Right lobe of liver (tissue), 6 donors: ENCODE measurements at regions not wholly inside any gene's neighbourhood (a gene's known extent, or its start where the extent isn't known, plus 50 kb on each side); places are given as distances from the start of the nearest gene placed in this dataset.
"Not testable (repeated sequence)": the region's sequence is repeated elsewhere in the genome, so short reads cannot be mapped to it uniquely, and the experiment has no call there.

ENCODE experiments used
- ATAC-seq, 4 donors: fragments of 200-7000 bp; cut with Tn5 transposase; one replicate each; pipeline ENCODE4 v1.9.1; 2020; ENCODE audit warnings: mild to moderate bottlenecking in 4 of 4, moderate library complexity in 4 of 4
- DNase-seq, 3 donors: peaks; one replicate each; pipeline ENCODE4 v3.0.0-alpha.2; 2020
- H3K27ac ChIP-seq, 3 donors: fragments of 200-600 bp; one replicate each; pipeline ENCODE4 v1.8.0; 2022
- H3K27me3 ChIP-seq, 2 donors: fragments of 200-600 bp; one replicate each; pipeline ENCODE4 v1.8.0; 2022
- H3K36me3 ChIP-seq, 4 donors: fragments of 200-600 bp; sonication (generic) in 1 of 4; one replicate each; pipeline versions ENCODE4 v1.5.1 to v1.8.0; 2017 to 2022; ENCODE audit warnings: control low read depth in 1 of 4
- H3K4me1 ChIP-seq, 4 donors: fragments of 200-600 bp; sonication (generic) in 1 of 4; one replicate each; pipeline versions ENCODE4 v1.5.1 to v1.8.0; 2017 to 2022; ENCODE audit warnings: control low read depth in 1 of 4
- H3K4me3 ChIP-seq, 3 donors: fragments of 200-600 bp; one replicate each; pipeline ENCODE4 v1.8.0; 2022
- H3K9me3 ChIP-seq, 4 donors: fragments of 200-600 bp; sonication (generic) in 1 of 4; one replicate each; pipeline versions ENCODE4 v1.5.1 to v1.8.0; 2017 to 2022; ENCODE audit warnings: control low read depth in 1 of 4
- POLR2A ChIP-seq: fragments of 450-650 bp; IDR thresholded peaks from one replicate; pipeline ENCODE4 v1.6.1; 2017; ENCODE audit warnings: antibody characterized with exemption, mild to moderate bottlenecking
- WGBS: methylation state at CpG from one replicate; pipeline ENCODE4 v1.1.6; 2018; ENCODE audit warnings: low coverage, low lambda C conversion rate; ENCODE audit not compliant: insufficient coverage; ENCODE audit errors: missing lambda C conversion rate; 5-methylcytosine and 5-hydroxymethylcytosine counted together
- intact Hi-C, 2 donors: fragments of 100-400 bp; cut with DNase I; formaldehyde crosslinking; loops; one replicate each; pipeline versions ENCODE4 v1.11.2 to v1.14.1; 2022
- TF ChIP-seq, protein P1 (sequence below), 4 donors: fragments of 200-600 bp in 3 of 4; fragments of 450-650 bp in 1 of 4; IDR thresholded peaks; one replicate each; pipeline versions ENCODE4 v1.5.1 to v1.8.0; 2016 to 2022; ENCODE audit warnings: antibody characterized with exemption in 4 of 4, mild to moderate bottlenecking in 2 of 4
- donor health status: DM: no; HTN: yes; CAD: no.
- donor health status: DM: no; HTN: no; CAD: no.
- donor health status: DM: no; HTN: no; CAD: no.
- donor health status: DM: no; HTN: yes; CAD: no.
- donor health status: DM: no; HTN: yes; CAD: no.

DNA sequence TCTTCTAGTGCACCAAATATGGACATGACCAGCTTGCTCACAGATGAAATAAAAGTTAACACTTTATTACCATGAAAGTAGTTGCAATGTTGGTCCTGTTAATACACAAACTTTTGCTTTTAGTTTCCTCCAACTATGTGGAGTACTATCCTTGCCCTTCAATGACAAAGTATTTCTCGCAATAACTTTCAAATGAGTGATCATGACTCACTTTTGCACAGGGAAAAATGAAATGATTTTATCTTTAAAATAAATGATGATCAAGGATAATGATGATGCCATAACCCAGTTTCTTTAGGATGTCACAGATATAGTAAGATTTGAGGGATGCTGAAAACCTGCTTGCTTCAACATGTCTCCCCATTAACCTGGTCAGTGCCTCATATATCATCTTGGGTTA lies 254.0 kb upstream of the KITLG start:
- no peaks in the 10 kb centered on the region for H3K9me3 ChIP-seq
- no peak for TF ChIP-seq POLR2A
- TF ChIP-seq, protein P1, sequence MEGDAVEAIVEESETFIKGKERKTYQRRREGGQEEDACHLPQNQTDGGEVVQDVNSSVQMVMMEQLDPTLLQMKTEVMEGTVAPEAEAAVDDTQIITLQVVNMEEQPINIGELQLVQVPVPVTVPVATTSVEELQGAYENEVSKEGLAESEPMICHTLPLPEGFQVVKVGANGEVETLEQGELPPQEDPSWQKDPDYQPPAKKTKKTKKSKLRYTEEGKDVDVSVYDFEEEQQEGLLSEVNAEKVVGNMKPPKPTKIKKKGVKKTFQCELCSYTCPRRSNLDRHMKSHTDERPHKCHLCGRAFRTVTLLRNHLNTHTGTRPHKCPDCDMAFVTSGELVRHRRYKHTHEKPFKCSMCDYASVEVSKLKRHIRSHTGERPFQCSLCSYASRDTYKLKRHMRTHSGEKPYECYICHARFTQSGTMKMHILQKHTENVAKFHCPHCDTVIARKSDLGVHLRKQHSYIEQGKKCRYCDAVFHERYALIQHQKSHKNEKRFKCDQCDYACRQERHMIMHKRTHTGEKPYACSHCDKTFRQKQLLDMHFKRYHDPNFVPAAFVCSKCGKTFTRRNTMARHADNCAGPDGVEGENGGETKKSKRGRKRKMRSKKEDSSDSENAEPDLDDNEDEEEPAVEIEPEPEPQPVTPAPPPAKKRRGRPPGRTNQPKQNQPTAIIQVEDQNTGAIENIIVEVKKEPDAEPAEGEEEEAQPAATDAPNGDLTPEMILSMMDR (IDR thresholded peaks at IDR 0.05) = no peak
- H3K4me3 ChIP-seq = no peak overlapping the region
- DNase-seq (no peak), ATAC-seq (no peak)
- intact Hi-C loops = no loop called here
- H3K4me1 ChIP-seq = no peaks in the 10 kb centered on the region
- no peaks in the 10 kb centered on the region for H3K36me3 ChIP-seq
- H3K27ac ChIP-seq = no peak overlapping the region
- H3K27me3 ChIP-seq = no peaks in the 10 kb centered on the region
- WGBS = 60% methylated on average over 1 of the region's 1 CpG

DNA sequence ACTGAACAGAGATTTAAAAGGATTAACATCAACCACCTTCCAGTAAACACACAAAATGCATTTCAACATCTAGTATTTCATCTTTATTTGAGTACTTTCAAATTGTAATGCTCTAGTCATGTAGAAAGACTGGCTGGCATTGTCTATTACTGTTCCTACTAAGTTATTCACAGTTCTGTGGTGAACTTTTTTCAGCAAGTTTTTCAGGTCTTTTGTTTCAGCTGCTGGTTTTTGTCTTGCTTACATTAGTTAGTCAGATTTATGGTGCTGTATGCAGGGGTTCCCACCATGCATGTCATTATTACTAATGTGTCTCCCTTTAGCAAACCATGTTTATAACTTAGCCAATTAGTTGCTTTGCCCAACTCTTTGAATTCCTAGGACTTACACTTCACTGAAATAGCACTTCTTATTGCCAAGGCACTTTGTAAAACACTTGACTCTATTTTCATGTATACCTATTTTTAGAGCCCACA lies 253.4 kb upstream of the KITLG start:
- Histone ChIP-seq H3K27me3 (no peaks in the 10 kb centered on the region), H3K9me3 (no peaks in the 10 kb centered on the region), H3K27ac (no peak overlapping the region), H3K4me1 (no peaks in the 10 kb centered on the region), H3K4me3 (no peak overlapping the region), H3K36me3 (no peaks in the 10 kb centered on the region)
- no peak for ATAC-seq
- DNase-seq = no peak
- TF ChIP-seq, protein P1 (IDR thresholded peaks at IDR 0.05) = no peak
- intact Hi-C loops = no loop called here

DNA sequence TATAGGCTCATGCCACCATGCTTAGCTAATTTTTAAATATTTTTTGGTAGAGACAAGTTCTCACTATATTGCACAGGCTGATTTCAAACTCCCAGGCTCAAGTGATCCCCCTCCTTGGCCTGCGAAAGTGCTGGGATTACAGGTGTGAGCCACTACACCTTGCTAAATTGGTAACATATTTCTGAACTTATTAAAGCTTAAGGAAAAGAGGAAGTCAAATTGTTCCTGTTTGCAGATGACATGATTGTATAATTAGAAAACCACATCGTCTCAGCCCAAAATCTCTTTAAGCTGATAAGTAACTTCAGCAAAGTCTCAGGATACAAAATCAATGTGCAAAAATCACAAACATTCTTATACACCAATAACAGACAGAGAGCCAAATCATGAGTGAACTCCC lies 248.3 kb upstream of the KITLG start:
- H3K27ac ChIP-seq, ATAC-seq, H3K36me3 ChIP-seq, intact Hi-C loops, H3K9me3 ChIP-seq, H3K4me1 ChIP-seq, DNase-seq, H3K27me3 ChIP-seq, H3K4me3 ChIP-seq: not testable (repeated sequence)
- 58% methylated on average over 2 of the region's 2 CpGs for WGBS

DNA sequence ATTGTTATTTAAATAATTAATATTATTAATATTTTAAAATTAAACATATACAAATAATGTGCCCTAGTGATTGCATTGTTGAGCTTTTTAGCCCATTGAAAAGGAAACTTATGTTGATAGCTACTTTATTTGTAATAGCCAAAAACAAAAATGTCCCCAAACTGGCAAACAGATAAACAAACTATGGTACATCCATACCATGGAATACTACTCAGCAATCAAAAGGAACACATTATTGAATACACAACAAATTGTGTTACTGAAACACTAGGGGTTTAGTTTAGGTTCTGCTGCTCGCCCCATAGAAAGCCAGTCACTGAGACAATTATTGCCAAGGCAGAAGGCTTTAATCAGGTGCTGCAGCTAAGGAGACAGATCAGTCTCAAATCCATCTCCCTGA lies 239.7 kb upstream of the KITLG start:
- Histone ChIP-seq H3K36me3 (no peaks in the 10 kb centered on the region), H3K4me3 (no peak overlapping the region), H3K4me1 (no peaks in the 10 kb centered on the region), H3K27me3 (no peaks in the 10 kb centered on the region), H3K9me3 (no peaks in the 10 kb centered on the region), H3K27ac (no peak overlapping the region)
- ATAC-seq (no peak), DNase-seq (no peak)
- intact Hi-C loops = no loop called here
- TF ChIP-seq POLR2A = no peak
- WGBS = 100% methylated on average over 1 of the region's 1 CpG

DNA sequence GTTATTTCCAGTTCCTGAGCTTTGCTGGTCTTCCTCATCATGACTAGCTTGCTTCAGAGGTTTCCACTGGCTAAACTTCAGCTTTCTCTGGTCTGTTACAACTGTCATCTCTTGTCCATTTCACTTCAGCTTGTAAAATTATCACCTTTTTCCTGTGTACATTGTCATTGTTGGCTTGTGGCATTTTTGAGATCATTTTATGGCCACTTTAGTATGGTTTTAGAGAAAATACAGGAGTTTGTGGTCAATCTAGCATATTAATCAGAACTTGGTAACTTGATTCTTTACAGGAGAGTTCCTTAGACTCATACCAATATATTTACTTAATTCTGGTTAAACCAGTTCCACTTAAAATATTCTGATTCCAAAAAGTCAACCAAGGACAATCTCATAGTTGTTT lies 235.9 kb upstream of the KITLG start:
- Histone ChIP-seq H3K9me3 (no peaks in the 10 kb centered on the region), H3K27me3 (no peaks in the 10 kb centered on the region), H3K27ac (no peak overlapping the region), H3K36me3 (no peaks in the 10 kb centered on the region), H3K4me1 (no peaks in the 10 kb centered on the region), H3K4me3 (no peak overlapping the region)
- TF ChIP-seq, protein P1 (IDR thresholded peaks at IDR 0.05) = no peak
- no peak for TF ChIP-seq POLR2A
- ATAC-seq (no peak), DNase-seq (no peak)
- intact Hi-C loops = no loop called here

DNA sequence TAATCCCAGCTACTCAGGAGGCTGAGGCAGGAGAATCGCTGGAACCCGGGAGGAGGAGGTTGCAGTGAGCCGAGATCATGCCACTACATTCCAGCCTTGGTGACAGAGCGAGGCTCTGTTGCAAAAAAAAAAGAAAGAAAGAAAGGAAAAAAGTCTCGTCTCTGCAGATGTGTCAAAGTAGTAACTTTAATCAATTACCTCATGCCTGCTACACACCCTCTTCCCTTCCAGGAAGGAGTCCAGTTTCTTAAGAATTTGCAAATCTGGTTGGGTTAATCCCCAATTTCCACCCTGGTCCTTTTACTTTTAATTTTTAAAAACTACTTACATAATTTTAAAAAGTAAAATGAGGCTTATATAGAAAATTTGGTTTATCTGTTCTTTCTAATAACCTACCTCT lies 234.5 kb upstream of the KITLG start:
- H3K27ac ChIP-seq = no peak overlapping the region
- ATAC-seq = no peak
- no peak for DNase-seq
- 47% methylated on average over 3 of the region's 5 CpGs for WGBS
- H3K27me3 ChIP-seq = no peaks in the 10 kb centered on the region
- intact Hi-C loops = no loop called here
- no peak overlapping the region for H3K4me3 ChIP-seq
- H3K36me3 ChIP-seq = no peaks in the 10 kb centered on the region
- no peaks in the 10 kb centered on the region for H3K9me3 ChIP-seq
- TF ChIP-seq POLR2A = no peak
- TF ChIP-seq, protein P1 (IDR thresholded peaks at IDR 0.05) = no peak
- H3K4me1 ChIP-seq = no peaks in the 10 kb centered on the region
